ENCODE measurements at regions not wholly inside any gene's neighbourhood (a gene's known extent, or its start where the extent isn't known, plus 50 kb on each side); places are given as distances from the start of the nearest gene placed in this dataset.

GRCh38 chr14:71387753-71388152 lies 480.5 kb downstream of the PCNX1 start:
- no peaks in the 10 kb centered on the region for H3K23me2 ChIP-seq (ENCODE audit: insufficient read length, low read depth, low read length, poor library complexity, severe bottlenecking)
- Mint-ChIP-seq H3K27ac (no peak overlapping the region), H3K4me3 (no peak overlapping the region), H3K9me3 (no peaks in the 10 kb centered on the region), H3K27me3 (ENCODE audit: low read depth) (no peaks in the 10 kb centered on the region), H3K4me1 (peaks cover 19% of the 10 kb centered on the region in 2 experiments), H3K36me3 (ENCODE audit: insufficient read depth in 1 of 3, low read depth in 3 of 3) (no peaks in the 10 kb centered on the region)
- WGBS (ENCODE audit: extremely low coverage, insufficient read length, low lambda C conversion rate), result no CpG with 5 or more reads among the region's 3 CpGs
- no peaks in the 10 kb centered on the region for H3K4me1 ChIP-seq (ENCODE audit: insufficient read depth, low read length)
- no peak overlapping the region for H4K91ac ChIP-seq (ENCODE audit: insufficient read length, low read depth, low read length)
- H3K9me3 ChIP-seq (ENCODE audit: control insufficient read depth, low read depth, low read length), result no peaks in the 10 kb centered on the region
- no peak overlapping the region for H2BK12ac ChIP-seq (ENCODE audit: insufficient read length, low read depth, low read length)
- no peak overlapping the region for H2BK5ac ChIP-seq (ENCODE audit: insufficient read length, low read length)
- no peak overlapping the region for H4K5ac ChIP-seq (ENCODE audit: insufficient read length, low read depth, low read length)
- no peak overlapping the region for H3K23ac ChIP-seq (ENCODE audit: insufficient read length, low read depth, low read length)
- no peak overlapping the region for H2BK15ac ChIP-seq (ENCODE audit: low read depth, low read length)
- H2AFZ ChIP-seq (ENCODE audit: low read length), result no peak overlapping the region
- H2AK5ac ChIP-seq (ENCODE audit: insufficient read length, low read length), result no peak overlapping the region
- H4K20me1 ChIP-seq (ENCODE audit: control insufficient read depth, insufficient read depth, insufficient read length), result no peaks in the 10 kb centered on the region
- peaks cover 3% of the 10 kb centered on the region for H3K79me1 ChIP-seq (ENCODE audit: insufficient read depth, low read depth, low read length, poor library complexity, severe bottlenecking)
- H3K56ac ChIP-seq (ENCODE audit: insufficient read length, low read depth, low read length), result no peak overlapping the region
- TF ChIP-seq CTCF (conservative IDR thresholded peaks at IDR 0.05), result no peak
- H2BK20ac ChIP-seq (ENCODE audit: low read depth, low read length, poor library complexity, severe bottlenecking), result no peak overlapping the region
- H2BK120ac ChIP-seq (ENCODE audit: low read depth, low read length, poor library complexity, severe bottlenecking), result no peak overlapping the region
- no peak overlapping the region for H3T11ph ChIP-seq (ENCODE audit: low read length)
- peaks cover 3% of the 10 kb centered on the region; the same call in 1 of the 2 replicates for H3K79me2 ChIP-seq (ENCODE audit: insufficient read depth, low read length)
- H3K14ac ChIP-seq (ENCODE audit: insufficient read depth, low read length), result no peak overlapping the region
- H3K18ac ChIP-seq (ENCODE audit: insufficient read length, low read depth, low read length), result no peak overlapping the region
- no peaks in the 10 kb centered on the region for H3K27me3 ChIP-seq (ENCODE audit: insufficient read depth, low read length)
- H4K8ac ChIP-seq (replicated peaks; ENCODE audit: insufficient read length, low read depth, low read length), result no peak overlapping the region
- DNase-seq, result no peak
- no peak overlapping the region for H3K9ac ChIP-seq (ENCODE audit: extremely low read depth, insufficient read length, low read length)
- no peak overlapping the region for H3K4ac ChIP-seq (ENCODE audit: low read depth, low read length)
- no peak overlapping the region for H3K4me2 ChIP-seq (ENCODE audit: insufficient read depth, insufficient read length, low read length)
- H3K27ac ChIP-seq (ENCODE audit: insufficient read length, low read depth, low read length), result no peak overlapping the region
